DND-41 (cell line): ENCODE measurements at regions not wholly inside any gene's neighbourhood (a gene's known extent, or its start where the extent isn't known, plus 50 kb on each side); places are given as distances from the start of the nearest gene placed in this dataset.

Experiments used
- EZH2 ChIP-seq: IDR thresholded peaks from 3 replicates; pipeline ENCODE4 v1.6.1; 2012; ENCODE audit warnings: borderline replicate concordance, low read depth, mild to moderate bottlenecking, moderate library complexity, low read length, inconsistent platforms; ENCODE audit not compliant: severe bottlenecking
- TF ChIP-seq, protein P1 (sequence below): IDR thresholded peaks from 2 replicates; pipeline ENCODE4 v1.5.1; 2012; ENCODE audit warnings: borderline replicate concordance, low read length, moderate library complexity, mild to moderate bottlenecking; ENCODE audit not compliant: poor library complexity, severe bottlenecking; ENCODE audit errors: extremely low read depth

DNA sequence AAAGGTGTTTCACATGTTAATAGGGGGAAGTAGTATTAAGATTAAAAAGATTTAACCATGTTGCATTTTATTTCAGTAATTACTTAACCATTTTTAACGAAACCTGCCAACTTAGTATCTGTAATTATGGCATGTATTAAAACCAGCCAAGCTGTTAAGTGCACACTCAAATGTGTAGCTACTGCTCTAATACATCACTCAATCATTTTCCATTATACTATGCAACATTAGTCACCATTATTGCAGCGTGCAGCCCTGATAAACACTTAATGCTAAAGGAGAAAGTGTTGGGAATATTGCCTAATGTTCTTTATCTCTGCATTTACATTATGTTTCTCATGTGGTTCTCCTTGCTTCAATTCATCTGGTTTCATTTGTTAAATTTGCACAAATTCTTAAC lies 745.9 kb upstream of the FAM98A start:
- TF ChIP-seq EZH2: no peak
- TF ChIP-seq, protein P1, sequence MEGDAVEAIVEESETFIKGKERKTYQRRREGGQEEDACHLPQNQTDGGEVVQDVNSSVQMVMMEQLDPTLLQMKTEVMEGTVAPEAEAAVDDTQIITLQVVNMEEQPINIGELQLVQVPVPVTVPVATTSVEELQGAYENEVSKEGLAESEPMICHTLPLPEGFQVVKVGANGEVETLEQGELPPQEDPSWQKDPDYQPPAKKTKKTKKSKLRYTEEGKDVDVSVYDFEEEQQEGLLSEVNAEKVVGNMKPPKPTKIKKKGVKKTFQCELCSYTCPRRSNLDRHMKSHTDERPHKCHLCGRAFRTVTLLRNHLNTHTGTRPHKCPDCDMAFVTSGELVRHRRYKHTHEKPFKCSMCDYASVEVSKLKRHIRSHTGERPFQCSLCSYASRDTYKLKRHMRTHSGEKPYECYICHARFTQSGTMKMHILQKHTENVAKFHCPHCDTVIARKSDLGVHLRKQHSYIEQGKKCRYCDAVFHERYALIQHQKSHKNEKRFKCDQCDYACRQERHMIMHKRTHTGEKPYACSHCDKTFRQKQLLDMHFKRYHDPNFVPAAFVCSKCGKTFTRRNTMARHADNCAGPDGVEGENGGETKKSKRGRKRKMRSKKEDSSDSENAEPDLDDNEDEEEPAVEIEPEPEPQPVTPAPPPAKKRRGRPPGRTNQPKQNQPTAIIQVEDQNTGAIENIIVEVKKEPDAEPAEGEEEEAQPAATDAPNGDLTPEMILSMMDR: no peak
